ENCODE measurements at regions not wholly inside any gene's neighbourhood (a gene's known extent, or its start where the extent isn't known, plus 50 kb on each side); places are given as distances from the start of the nearest gene placed in this dataset.

- H3K9me3 ChIP-seq = no peaks in the 10 kb centered on the region
- no peaks in the 10 kb centered on the region for H3K27me3 ChIP-seq
- intact Hi-C loops (cut with DNase I) = no loop called here
- H3K36me3 ChIP-seq = no peaks in the 10 kb centered on the region
- no peak for ATAC-seq
- H3K4me1 ChIP-seq = no peaks in the 10 kb centered on the region
- H3K27ac ChIP-seq = no peak overlapping the region
- DNase-seq = no peak
- no peak for TF ChIP-seq CTCF (IDR thresholded peaks at IDR 0.05)
- no peak overlapping the region for H3K4me3 ChIP-seq
These were observed 103.3 kb upstream of the VRK2 start for GRCh38 chr2:57943315-57943714.

GRCh38 chr2:57947398-57947797 lies 99.2 kb upstream of the VRK2 start:
- no peak for ATAC-seq
- no peak for DNase-seq
- Histone ChIP-seq H3K9me3 (no peaks in the 10 kb centered on the region), H3K4me3 (no peak overlapping the region), H3K36me3 (no peaks in the 10 kb centered on the region), H3K27ac (no peak overlapping the region), H3K4me1 (no peaks in the 10 kb centered on the region), H3K27me3 (no peaks in the 10 kb centered on the region)
- TF ChIP-seq CTCF (IDR thresholded peaks at IDR 0.05) = no peak
- intact Hi-C loops (cut with DNase I) = no loop called here

DNA sequence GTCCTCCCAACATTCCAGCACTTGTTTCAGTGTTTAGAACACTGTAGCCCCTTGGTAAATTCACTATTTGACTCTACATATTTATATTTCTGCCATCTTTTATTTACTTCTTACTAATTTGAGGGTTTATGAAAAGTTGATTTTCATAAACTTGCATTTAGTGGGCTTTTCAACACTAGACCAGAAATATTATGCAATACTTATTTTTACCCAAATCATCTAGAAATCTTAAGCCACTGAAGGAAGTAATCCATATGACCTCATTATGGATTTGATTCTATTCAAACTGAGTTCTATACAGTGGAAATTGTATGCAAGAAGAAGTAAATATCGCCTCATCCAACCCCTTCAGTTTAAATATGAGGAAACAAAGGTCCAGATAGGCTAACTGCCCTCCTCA lies 92.6 kb upstream of the VRK2 start:
- ATAC-seq (no peak), DNase-seq (no peak)
- Histone ChIP-seq H3K4me1 (no peaks in the 10 kb centered on the region), H3K27me3 (no peaks in the 10 kb centered on the region), H3K9me3 (no peaks in the 10 kb centered on the region), H3K27ac (no peak overlapping the region), H3K36me3 (no peaks in the 10 kb centered on the region), H3K4me3 (no peak overlapping the region)
- intact Hi-C loops (cut with DNase I) = no loop called here
- no peak for TF ChIP-seq CTCF (IDR thresholded peaks at IDR 0.05)

DNA sequence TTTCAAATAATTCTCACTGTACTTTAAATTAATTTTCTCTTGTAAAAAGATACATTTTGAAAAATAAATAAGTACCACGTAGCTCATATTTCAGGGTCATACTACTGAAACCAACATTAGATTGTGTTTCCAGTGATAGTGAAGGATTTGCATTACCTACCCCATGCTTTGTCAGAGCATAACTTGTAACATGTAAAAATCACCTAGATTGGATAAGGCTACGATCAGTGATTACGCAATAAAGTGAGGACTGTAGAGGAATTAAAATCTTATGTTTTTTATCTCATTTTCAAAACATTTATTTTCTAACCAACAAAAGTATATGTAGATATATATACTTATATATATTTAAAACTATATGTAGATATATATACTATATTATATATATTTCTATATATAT lies 89.4 kb upstream of the VRK2 start:
- no peaks in the 10 kb centered on the region for H3K9me3 ChIP-seq
- DNase-seq = no peak
- H3K27ac ChIP-seq = no peak overlapping the region
- H3K27me3 ChIP-seq = no peaks in the 10 kb centered on the region
- H3K4me3 ChIP-seq = no peak overlapping the region
- H3K36me3 ChIP-seq = no peaks in the 10 kb centered on the region
- ATAC-seq = no peak
- intact Hi-C loops (cut with DNase I) = no loop called here
- H3K4me1 ChIP-seq = no peaks in the 10 kb centered on the region
- no peak for TF ChIP-seq CTCF (IDR thresholded peaks at IDR 0.05)

GRCh38 chr2:57959390-57959789 lies 87.2 kb upstream of the VRK2 start:
- Histone ChIP-seq H3K4me1 (no peaks in the 10 kb centered on the region), H3K27me3 (no peaks in the 10 kb centered on the region), H3K27ac (no peak overlapping the region), H3K36me3 (no peaks in the 10 kb centered on the region), H3K9me3 (no peaks in the 10 kb centered on the region), H3K4me3 (no peak overlapping the region)
- intact Hi-C loops (cut with DNase I) = no loop called here
- no peak for ATAC-seq
- no peak for DNase-seq
- no peak for TF ChIP-seq CTCF (IDR thresholded peaks at IDR 0.05)

GRCh38 chr2:57962861-57963260 lies 83.7 kb upstream of the VRK2 start:
- H3K9me3 ChIP-seq = no peaks in the 10 kb centered on the region
- no peak overlapping the region for H3K4me3 ChIP-seq
- no peak overlapping the region for H3K27ac ChIP-seq
- no peaks in the 10 kb centered on the region for H3K27me3 ChIP-seq
- ATAC-seq (no peak), DNase-seq (no peak)
- TF ChIP-seq CTCF (IDR thresholded peaks at IDR 0.05) = no peak
- intact Hi-C loops (cut with DNase I) = no loop called here
- no peaks in the 10 kb centered on the region for H3K4me1 ChIP-seq
- no peaks in the 10 kb centered on the region for H3K36me3 ChIP-seq
